ENCODE measurements at regions not wholly inside any gene's neighbourhood (a gene's known extent, or its start where the extent isn't known, plus 50 kb on each side); places are given as distances from the start of the nearest gene placed in this dataset.

DNA sequence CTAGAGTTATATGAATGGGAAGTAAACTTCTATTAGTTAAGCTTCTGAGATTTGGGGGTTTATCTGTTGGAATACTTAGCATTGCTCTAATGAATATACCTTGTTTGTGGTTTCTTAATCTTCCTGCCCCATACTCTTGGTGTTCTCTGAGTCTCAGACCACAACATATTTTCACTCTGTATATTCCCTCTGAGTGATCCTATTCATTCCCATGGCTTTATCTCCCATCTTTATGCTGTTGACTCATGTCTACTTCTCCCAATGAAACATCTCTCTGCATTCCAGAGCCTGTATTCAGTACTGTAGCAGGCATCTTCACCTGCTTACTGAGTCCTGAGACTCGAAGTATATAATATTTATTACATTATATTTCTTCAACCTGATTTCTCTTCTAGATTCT, 283.7 kb upstream of the MAP3K7 start:
- no peak for DNase-seq (ENCODE audit: low spot score)

DNA sequence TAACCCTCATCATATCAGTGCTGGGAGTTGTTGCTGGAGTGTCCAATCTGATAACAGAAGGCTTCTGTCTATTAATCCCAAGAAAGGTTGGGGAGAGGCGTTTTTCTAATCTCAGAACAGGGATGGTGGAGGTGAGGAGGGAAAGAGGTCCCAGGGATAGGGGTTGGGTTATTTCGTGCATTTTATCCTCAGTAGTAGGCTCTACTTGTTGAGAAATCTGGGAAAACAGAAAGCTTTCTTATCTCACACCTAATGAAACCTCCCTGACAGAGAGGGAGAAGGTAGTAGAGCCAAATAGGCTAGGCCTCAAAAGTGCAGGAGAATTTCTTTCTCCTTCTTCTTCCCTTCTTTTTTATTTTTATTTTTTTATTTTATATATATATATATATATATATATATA, 281.8 kb upstream of the MAP3K7 start:
- no peak for DNase-seq (ENCODE audit: low spot score)

DNA sequence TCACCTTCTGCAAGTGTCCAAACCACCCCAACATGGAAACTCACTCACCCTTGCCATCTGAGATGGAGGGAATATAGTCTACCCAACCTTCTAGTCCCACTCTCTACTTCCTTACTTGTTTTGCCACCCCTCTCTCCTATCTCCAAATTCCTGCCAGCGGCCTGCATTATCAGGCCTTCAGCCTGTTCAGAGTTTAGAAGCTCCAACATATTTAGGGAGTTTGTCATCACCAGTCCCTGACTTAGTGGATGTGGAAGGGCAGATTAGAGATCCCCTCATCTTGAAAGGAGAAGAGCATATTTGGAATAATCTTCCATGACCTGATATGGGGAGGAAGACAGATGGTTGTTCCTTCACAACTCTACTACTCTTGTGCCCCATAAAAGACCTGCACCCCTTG, 281.4 kb upstream of the MAP3K7 start:
- no peak for DNase-seq (ENCODE audit: low spot score)

DNA sequence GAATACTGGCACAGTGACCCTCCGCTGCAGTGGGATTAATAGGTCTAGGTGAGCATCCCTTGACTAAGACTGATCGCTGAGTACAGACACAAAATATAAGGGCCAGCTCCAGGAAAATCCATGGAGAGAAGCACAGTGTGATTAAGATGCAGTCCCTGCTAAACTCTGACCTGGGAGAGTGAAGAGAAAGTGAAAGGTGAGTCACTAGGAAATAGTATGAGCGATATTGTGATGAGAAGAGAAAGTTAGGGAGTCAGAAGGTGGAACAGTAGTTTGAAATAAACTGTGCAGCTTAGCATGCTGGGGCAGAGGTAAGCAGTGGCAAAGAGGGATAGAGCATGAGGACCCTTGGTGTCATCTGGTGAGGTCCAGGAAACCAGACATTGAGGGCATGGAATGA, 278.6 kb upstream of the MAP3K7 start:
- no peak for DNase-seq (ENCODE audit: low spot score)

DNA sequence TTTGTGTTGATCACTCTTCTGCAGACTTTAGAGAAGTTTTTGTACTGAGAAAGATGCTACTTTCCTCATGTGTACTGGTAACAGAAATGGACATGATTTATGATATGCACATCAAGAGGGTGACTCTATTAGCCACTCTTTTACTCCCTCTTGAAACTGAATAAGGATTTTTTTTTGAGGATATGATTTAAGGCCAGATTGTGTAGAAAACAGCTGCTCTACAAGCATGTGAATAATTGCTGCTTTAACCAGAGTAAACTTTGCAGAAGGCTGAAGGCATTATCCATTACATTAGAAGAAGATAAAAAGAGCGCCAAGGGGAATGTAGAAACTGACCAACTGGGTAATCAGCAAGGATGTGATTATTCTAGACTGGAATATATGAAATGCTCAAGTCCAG, 276.2 kb upstream of the MAP3K7 start:
- no peak for DNase-seq (ENCODE audit: low spot score)

DNA sequence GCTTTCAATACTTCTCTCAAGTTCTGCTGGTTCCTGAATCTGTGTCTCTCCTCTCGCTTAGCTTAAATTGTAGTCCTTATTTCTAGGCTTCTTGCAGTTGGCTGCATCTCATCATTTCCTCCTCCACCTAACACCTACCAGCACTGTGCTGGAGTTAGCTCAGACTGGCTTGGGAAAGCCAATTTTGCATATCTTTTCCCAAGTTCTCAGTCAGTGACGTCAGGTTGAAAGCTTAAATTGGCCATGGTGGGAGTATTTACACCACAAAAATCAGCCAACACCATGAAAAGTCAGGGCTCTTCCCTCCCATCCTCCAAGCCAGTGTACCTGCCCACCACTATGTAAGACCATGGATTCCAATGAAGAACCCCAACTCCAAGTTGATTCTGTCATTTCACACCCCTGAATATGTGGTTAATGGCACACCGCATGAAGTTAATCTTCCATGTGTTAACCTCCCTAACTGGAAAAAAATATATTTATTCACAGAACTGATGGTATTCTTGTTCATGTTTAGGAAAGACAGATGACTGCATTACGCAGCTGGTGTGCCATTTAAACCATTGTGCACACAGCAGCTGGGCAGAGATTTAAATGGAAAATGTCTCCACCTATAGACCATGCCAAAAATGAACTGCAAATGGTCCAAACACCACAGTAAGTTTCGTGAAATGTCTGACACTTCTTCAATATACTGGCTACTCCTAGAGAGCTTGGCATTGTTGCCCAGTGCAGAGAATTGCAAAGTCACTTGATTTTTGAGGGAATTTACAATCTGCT, 274.1 kb upstream of the MAP3K7 start:
- DNase-seq (ENCODE audit: low spot score), result no peak

DNA sequence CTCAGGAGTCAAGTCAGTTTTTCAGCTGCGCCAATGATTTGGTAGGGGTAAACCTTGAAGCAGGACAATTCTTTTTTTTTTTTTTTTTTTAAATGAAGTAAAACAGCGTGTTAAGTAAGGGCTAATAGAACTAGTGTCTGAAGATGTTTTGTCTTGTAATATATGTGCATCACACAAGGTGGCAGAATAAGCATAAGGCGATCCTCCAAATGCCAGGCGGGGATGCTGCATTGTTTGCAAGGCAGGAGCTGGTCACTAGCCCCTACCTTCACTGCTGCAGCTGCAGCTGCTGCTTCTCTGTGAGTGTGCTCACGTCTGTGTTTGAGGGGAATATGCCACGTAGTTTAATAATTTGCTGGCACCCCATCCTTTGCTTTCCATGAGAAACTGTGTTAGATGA, 272.7 kb upstream of the MAP3K7 start:
- no peak for DNase-seq (ENCODE audit: low spot score)

DNA sequence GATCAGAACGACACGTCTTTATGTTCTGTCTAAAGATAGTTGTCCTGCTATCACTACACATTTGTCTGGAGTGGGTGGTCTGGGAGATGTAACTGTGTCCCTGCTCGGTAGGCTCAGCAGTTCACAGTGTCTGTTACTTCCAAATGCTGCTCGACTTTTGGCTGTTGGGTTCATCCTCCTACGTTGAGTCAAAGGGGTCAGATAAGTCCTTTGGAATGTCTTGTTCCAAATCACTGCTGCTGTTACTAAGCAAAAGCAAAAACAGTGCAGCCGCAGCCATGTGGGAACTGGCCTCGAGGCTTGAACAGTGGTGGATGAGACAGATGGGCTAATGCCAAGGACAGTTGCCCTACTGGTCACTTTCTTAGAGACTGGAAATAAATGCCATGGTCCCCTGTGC, 272.2 kb upstream of the MAP3K7 start:
- no peak for DNase-seq (ENCODE audit: low spot score)

DNA sequence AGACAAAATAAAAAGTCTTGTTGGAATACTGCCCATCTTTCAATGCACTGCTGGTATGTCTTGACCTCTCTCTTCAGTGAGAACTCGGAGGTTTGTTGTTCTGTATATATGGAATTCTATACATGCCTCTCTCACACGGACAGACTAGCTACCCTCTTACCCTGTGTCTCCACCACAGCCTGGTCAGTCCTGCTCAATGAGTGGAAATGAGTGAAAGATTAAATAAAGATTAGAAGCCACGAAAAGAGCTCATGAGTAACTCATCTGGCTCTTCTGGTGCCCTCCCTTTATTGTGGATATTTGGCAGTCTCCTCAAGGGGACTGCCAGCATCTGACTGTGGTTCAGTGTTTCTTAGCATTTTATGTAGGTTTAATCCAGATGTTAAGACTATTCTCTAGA, 262.8 kb upstream of the MAP3K7 start:
- DNase-seq (ENCODE audit: low spot score), result no peak

DNA sequence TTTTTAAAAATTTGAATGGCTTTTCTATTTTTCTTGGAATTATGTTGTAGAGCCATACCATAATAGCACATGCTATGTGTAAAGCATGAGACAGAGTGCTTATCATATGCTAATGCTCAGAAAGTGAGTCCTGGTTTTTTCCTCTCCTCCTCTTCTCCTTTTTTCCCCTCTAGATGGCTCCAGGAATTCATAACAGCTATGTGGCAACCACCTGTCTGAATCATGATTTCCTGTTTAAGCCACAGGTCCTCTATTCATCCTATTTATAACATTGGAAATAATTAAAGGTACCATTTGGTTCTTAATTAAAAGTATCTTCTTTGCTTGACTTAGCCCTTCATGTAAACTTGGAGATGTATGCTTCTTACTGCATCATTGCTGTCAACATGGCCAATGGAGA, 260.0 kb upstream of the MAP3K7 start:
- no peak for DNase-seq (ENCODE audit: low spot score)

DNA sequence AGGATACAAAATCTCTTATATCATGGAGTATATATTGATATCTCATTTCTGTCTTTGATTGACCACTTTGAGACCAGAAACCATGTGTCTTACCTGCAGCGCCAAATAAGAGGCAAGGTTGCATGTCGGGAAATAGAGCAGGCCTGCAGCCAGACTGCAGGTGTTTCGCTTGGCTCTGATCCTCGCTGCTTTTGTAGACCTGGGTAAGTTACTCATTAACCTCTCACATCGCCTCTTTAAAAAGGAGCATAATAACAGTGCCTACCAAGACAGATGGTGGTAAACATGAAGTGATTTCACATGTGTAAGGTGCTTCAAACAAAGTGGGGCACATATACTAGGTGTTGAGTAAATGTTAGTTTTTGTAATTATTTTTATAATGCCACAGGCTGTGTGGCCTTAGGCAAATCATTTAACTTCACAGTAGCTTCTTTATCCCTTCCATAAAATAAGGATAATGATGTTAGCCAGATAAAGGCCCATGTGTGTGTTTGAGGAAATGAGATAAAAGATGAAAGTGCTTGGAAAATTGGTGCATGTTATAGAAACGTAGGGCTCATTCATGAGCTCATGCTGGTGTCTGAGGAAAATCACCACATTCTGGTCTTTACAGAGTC, 248.8 kb upstream of the MAP3K7 start:
- DNase-seq (ENCODE audit: low spot score), result no peak

DNA sequence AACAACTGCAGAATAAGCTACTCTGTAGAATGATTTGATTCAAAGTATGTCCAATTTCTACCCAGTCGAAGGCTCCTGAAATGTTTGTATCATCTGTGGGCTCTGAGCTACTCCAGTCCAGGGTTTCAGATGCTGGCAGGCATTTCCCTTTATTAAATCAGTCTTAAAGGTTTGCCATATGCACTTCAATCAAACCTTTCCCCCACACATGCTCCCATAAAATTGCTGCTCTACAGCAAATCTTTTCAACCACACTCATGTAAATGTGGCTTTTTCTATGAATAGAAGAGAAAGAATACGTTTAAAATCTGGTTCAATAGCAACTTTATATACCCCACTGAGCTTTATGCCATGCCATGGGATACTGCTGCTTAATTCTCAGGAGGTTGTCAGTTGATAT, 242.4 kb upstream of the MAP3K7 start:
- DNase-seq (ENCODE audit: low spot score), result no peak

DNA sequence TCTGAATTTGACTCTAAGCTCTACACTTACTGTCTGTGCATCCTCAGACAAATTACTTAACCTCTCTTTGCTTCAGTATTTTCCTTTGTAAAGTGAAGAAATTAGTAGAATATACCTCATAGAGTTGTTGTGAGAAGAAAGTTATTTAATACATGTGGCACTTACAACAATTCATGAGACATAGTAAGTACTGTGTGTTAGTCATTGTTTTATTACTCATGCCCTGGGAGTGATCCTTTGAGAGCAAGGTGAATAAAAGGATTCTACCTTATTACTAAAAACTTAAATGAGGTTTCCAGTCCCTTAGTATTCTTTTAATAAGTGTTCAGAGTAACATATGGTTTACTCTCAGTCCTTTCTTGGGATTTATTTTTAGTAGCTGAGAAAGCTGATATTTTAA, 233.6 kb upstream of the MAP3K7 start:
- DNase-seq (ENCODE audit: low spot score), result no peak

DNA sequence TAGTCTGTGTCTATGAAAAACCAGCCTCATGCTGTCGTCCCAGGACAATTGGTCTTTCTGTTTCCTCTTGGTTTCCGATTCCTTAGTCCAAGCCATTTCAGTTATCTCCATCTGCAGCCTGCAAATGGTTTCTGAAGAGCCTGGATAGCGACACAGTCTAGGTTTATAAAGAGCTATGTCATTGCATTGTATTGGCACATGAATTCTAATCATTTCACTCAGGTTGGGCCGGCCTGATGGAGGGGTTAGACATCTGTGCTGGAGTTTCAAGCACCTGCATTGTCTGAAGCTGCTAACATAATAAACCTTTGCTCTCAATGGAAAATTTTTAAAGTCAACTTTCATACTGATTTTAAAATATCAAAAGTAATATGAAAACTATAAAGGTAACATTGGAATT, 232.6 kb upstream of the MAP3K7 start:
- DNase-seq (ENCODE audit: low spot score), result no peak

DNA sequence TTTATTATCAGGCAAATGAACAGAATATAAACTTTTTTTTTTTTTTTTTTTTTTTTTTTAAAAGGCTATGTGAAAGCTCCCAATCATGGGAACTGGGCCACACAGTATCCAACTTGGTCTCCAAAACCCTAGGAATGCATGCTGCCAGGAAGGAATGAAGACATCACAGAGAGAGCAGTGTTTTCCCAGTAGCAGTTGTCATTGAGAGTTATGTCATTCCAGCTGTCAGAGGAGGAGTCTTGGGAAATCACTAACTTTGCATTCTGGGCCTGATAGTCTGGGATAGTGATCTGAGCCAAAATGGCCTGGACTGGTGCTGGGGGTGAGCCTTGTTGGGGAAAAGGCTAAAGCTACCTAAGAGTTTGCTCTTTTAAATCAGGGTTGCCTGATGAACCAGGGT, 231.3 kb upstream of the MAP3K7 start:
- DNase-seq (ENCODE audit: low spot score), result no peak

DNA sequence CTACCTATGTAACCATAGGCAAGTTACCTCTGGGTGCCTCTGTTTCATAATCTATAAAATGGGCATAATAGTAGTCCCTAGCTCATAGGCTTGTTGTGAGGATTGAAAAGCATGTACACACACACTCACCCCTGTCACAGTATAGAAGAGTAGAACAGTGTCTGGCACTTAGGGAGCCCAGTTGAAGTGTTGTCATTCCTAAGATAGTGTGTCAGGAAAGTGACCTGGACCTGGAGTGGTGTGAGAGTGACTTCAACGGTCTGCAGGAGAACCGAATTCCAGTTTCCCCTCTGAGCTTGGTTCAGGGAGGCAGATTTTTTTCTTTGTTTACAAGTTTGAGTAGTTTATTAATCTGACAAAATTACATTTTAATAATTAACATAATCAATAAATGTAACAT, 229.9 kb upstream of the MAP3K7 start:
- DNase-seq (ENCODE audit: low spot score), result no peak

DNA sequence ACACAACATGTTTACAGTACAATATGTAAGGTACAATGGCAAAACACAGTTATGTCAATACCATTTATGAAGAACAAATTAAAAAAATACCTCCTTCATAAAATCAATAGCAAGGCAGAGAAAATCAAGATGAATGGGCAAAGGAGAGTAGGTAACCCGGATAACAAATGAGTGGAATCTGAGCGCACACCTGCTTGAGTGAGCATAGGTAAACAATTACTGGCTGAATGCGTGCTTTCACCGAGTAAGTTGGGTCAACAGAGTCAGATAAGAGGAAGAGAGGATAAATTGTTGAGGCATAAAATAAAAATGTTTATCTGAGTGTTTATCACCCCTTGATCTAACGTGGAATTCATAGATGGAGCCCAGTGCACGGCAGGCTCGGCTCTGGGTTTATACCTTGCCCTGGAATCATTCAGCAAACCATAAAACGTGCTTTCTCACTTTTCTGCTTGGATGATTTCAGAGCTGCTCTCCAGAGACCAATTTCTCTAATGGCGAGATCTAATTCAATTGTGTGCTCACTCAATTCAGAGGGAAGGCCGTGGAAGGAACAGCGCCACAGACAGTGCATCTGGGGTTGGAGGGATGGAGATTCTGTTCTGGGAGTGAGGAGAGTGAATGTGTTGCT, 224.8 kb upstream of the MAP3K7 start:
- DNase-seq (ENCODE audit: low spot score), result no peak

DNA sequence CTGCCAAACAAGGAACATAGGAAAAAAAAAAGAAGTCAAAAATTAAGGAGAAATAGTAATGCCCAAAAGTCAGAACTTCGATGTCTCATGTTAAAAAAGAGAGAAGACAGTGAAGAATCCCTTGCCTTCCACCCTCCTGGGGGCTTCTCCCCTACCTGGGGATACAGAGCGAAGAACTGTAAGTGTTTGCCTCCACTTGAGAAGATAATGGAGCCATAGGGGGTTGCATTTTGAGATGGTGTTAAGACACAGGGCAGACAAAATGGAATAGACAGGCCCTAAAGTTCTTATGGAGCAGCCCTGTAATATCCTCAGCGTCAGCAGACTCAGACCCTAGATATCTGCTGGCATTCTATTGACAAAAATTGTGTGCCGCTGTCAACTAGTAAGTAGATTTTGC, 222.2 kb upstream of the MAP3K7 start:
- no peak for DNase-seq (ENCODE audit: low spot score)

DNA sequence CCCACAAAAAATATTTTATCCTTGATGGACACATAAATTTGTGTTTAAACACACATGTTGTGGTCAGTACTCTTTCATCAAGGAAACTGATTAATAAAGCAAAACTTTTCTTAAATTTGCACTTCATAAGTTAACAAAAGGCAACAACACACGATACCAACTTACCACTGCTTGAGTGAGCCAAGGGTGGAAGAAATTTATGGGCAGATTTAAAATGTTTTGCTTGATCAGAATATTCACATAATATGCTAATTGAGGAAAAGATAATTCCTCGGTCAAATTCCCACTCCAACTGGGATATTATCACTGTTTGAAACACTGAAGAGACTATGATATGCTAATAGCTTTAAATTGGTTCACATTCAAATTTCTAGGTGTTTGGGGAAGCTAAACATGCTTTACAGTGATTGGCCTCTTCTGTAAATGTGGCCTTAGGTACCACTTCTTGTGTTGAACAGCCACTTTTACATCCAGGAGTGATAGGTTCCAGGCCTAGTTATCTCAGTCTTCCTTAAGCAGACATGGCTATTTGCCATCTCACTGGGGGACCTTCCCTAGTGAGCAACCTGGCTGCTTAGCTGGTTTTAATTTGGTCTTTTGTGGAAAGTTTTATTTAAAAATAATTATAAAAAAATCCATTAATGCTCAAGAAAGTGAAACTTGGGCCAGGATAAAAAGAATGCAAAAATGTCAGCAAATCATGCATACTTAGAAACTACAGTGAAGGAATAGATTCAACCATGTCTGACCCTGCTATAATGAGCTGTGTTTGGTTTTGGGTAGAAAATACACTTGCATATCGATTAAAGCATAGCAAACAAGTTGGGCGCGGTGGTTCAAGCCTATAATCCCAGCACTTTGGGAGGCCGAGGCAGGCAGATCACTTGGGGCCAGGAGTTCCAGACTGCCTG, 221.2 kb upstream of the MAP3K7 start:
- DNase-seq (ENCODE audit: low spot score), result no peak

DNA sequence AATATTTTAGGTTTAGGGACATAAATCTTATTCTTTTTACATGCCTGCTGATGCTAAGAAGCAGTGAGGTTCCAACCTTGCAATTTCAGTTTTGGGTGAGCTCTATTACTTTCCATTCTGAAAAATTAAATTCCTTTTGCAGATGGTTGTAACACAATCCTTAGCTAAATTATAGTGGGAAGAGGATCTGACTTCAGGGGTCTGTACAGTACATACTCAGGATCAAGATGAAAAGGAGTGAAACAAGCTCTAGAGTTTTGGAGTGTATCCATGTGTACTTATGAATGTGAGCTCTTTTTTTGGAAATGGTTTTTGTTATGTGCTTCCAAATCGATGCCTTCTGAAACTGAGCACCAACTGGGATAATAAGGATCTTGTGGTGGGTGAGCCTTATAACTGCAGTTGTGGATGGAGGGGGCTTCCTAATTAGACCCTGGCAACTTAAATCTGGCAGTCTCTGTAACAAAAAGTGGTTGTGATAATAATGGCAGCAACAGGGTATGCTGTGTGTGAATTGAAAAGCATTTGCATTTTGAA, 218.8 kb upstream of the MAP3K7 start:
- no peak for DNase-seq (ENCODE audit: low spot score)

DNA sequence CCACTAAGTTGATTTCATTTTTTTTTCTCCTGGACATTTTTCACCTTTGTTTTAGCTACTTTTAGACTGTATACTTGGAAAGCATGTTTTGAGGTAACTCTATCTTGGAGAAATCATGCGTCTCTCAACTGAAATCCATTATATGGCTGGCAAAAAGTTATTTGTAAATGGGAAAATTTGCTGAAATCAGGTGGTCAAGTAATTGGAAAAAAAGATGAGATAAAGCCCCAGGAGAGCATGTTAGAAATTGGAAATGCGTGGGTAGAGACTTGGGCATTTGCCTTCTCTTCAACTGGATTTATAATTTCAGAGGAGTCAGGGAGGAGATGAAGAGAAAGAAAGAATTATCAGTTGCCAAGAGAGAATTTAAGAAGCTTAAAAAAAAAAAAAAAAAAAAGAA, 217.1 kb upstream of the MAP3K7 start:
- DNase-seq (ENCODE audit: low spot score), result no peak

DNA sequence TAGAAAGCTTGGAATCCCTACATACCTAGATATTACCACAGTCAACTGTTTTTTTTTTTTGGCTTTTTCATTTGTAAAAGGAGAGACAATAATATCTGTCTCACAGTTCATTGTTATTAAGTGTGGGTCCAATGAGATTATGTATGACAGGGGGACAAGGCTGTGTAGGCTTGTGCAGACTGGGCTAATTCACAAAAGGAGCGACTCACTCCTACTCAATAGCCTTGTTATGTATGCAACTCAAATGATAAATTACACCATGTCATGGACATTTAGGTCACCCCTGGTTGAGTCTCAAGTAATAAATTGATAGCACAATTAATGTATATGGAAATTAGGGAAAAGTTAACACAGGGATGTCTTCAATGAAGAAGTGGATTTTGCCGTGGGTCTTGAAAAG, 208.2 kb upstream of the MAP3K7 start:
- DNase-seq (ENCODE audit: low spot score), result no peak
